ENCODE measurements at regions not wholly inside any gene's neighbourhood (a gene's known extent, or its start where the extent isn't known, plus 50 kb on each side); places are given as distances from the start of the nearest gene placed in this dataset.
"Not testable (repeated sequence)": the region's sequence is repeated elsewhere in the genome, so short reads cannot be mapped to it uniquely, and the experiment has no call there.

DNA sequence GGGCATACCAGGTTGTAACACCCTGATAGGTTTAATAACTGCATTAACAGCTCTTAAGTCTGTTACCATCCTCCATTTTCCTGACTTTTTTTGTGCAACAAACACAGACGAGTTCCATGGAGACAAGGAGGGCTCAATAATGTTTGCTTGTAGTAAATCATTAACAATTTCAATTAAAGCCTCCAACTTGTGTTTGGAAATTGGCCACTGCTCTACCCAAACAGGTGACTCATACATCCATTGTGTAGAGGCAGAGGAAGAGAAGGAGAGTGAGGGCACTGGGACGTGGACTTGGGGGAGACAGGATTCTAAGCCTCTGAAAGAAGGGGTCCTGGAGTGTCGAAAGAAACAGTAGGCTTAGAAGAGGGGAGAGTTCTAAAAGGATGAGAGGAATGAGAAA, 213.6 kb upstream of the KCNN2 start:
- intact Hi-C loops (cut with DNase I; ENCODE audit: low total_unique reads), result no loop called here
- no peaks in the 10 kb centered on the region for H3K9me3 ChIP-seq
- no peak for TF ChIP-seq CTCF (IDR thresholded peaks at IDR 0.05)
- no peak for TF ChIP-seq POLR2A (IDR thresholded peaks at IDR 0.05)
- H3K4me1 ChIP-seq, result no peaks in the 10 kb centered on the region
- H3K27me3 ChIP-seq, result no peaks in the 10 kb centered on the region
- no peak overlapping the region for H3K4me3 ChIP-seq
- 75 to 76% methylated on average over 3 of the region's 3 CpGs for WGBS, 2 donors
- H3K36me3 ChIP-seq (ENCODE audit: low read depth, missing control alignments), result no peaks in the 10 kb centered on the region
- no peak for DNase-seq
- H3K27ac ChIP-seq, result no peak overlapping the region

- H3K4me1 ChIP-seq; H3K27ac ChIP-seq; DNase-seq; H3K36me3 ChIP-seq (ENCODE audit: low read depth, missing control alignments); H3K4me3 ChIP-seq; H3K27me3 ChIP-seq; intact Hi-C loops (cut with DNase I; ENCODE audit: low total_unique reads); H3K9me3 ChIP-seq: not testable (repeated sequence)
- WGBS, 2 donors, result 61 to 79% methylated on average over 3 of the region's 3 CpGs
Measured at GRCh38 chr5:114148728-114149127, 213.1 kb upstream of the KCNN2 start.

GRCh38 chr5:114152656-114153360, 209.1 kb upstream of the KCNN2 start:
- no peaks in the 10 kb centered on the region for H3K9me3 ChIP-seq
- TF ChIP-seq POLR2A (IDR thresholded peaks at IDR 0.05) (no peak), CTCF (IDR thresholded peaks at IDR 0.05) (no peak)
- no peaks in the 10 kb centered on the region for H3K36me3 ChIP-seq (ENCODE audit: low read depth, missing control alignments)
- no peak overlapping the region for H3K4me3 ChIP-seq
- intact Hi-C loops (cut with DNase I; ENCODE audit: low total_unique reads), result no loop called here
- H3K4me1 ChIP-seq, result no peaks in the 10 kb centered on the region
- no peak overlapping the region for H3K27ac ChIP-seq
- no peaks in the 10 kb centered on the region for H3K27me3 ChIP-seq
- WGBS, 2 donors, result 68 to 74% methylated on average over 8 of the region's 8 CpGs
- no peak for DNase-seq

DNA sequence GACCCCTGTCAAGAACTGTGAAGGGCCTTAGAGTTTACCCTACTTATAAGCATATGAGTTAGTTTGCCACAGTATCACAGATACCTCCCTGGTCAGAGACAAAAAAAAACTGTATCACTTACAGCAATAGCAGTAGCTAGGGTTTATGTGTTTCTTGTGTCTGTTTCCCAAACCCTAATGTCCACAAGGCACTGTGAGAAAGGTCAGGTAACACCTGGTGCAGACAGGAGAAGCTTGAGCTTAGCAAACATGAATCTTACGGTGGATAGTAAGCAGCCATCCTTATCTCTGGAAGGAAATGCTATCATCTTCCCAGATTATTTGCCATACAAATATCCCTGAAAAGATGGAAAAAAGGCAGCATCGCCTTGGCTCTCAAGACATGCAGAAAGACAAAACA, 208.5 kb upstream of the KCNN2 start:
- TF ChIP-seq POLR2A (IDR thresholded peaks at IDR 0.05), result no peak
- TF ChIP-seq CTCF (IDR thresholded peaks at IDR 0.05), result no peak
- intact Hi-C loops (cut with DNase I; ENCODE audit: low total_unique reads), result no loop called here

GRCh38 chr5:114153833-114154232, 208.0 kb upstream of the KCNN2 start:
- H3K4me3 ChIP-seq, result no peak overlapping the region
- H3K9me3 ChIP-seq, result no peaks in the 10 kb centered on the region
- no peaks in the 10 kb centered on the region for H3K4me1 ChIP-seq
- no peak for DNase-seq
- no peaks in the 10 kb centered on the region for H3K27me3 ChIP-seq
- no peak overlapping the region for H3K27ac ChIP-seq
- no peak for TF ChIP-seq CTCF (IDR thresholded peaks at IDR 0.05)
- TF ChIP-seq POLR2A (IDR thresholded peaks at IDR 0.05), result no peak
- WGBS, 2 donors, result 60 to 79% methylated on average over 1 of the region's 1 CpG
- H3K36me3 ChIP-seq (ENCODE audit: low read depth, missing control alignments), result no peaks in the 10 kb centered on the region
- intact Hi-C loops (cut with DNase I; ENCODE audit: low total_unique reads), result no loop called here

More for the DNA sequence above, 208.5 kb upstream of the KCNN2 start:
- 82 to 84% methylated on average over 2 of the region's 2 CpGs for WGBS, 2 donors
- H3K27ac ChIP-seq, result no peak overlapping the region
- H3K9me3 ChIP-seq, result no peaks in the 10 kb centered on the region
- no peaks in the 10 kb centered on the region for H3K27me3 ChIP-seq
- DNase-seq, result no peak
- no peaks in the 10 kb centered on the region for H3K36me3 ChIP-seq (ENCODE audit: low read depth, missing control alignments)
- no peak overlapping the region for H3K4me3 ChIP-seq
- no peaks in the 10 kb centered on the region for H3K4me1 ChIP-seq
